GM12892 (cell line): ENCODE measurements at regions not wholly inside any gene's neighbourhood (a gene's known extent, or its start where the extent isn't known, plus 50 kb on each side); places are given as distances from the start of the nearest gene placed in this dataset.

Experiments
- POLR2A ChIP-seq: IDR thresholded peaks from 2 replicates; pipeline ENCODE4 v1.6.1; 2011; ENCODE audit warnings: low read depth, low read length, control low read depth
- POLR2AphosphoS5 ChIP-seq: IDR thresholded peaks from 2 replicates; pipeline ENCODE4 v1.6.1; 2011; ENCODE audit warnings: low read depth, low read length, control low read depth

DNA sequence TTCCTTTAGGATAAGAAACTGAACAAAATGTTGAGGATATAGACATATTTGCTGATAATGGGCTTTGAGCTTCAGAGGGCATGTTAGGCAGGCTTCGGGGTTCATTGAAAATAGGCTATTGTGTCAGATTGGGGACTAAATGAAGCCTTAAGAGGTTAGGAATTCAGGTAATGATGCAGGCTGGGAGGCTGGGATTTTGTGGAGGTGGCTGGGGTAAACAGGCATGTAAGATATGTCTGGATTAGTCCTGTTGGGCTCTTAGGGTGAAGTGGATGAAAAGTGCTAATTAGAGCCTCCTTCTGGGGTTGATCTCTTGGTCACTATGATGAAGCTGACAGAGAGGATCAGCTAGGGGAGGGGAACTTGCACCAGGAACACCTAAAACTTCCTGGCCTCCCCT is 80.2 kb upstream of the ESX1 start:
- TF ChIP-seq POLR2A, result no peak
- TF ChIP-seq POLR2AphosphoS5, result no peak
